GM23338 (cell line): ENCODE measurements at regions not wholly inside any gene's neighbourhood (a gene's known extent, or its start where the extent isn't known, plus 50 kb on each side); places are given as distances from the start of the nearest gene placed in this dataset.

Experiments used
- ATAC-seq: fragments of 200-7000 bp; cut with Tn5 transposase; 3 replicates; pipeline ENCODE4 v1.9.1; 2020
- DNase-seq: peaks from one replicate; pipeline ENCODE4 v3.0.0-alpha.2; 2015; ENCODE audit warnings: low spot score
- H2AFZ ChIP-seq: fragments of 200-600 bp; sonication (generic); 2 replicates; pipeline ENCODE4 v1.8.0; 2016; ENCODE audit warnings: antibody characterized with exemption, mild to moderate bottlenecking, moderate library complexity
- H3F3A ChIP-seq: fragments of 200-600 bp; sonication (generic); replicated peaks from 2 replicates; pipeline ENCODE4 v1.8.0; 2017; ENCODE audit warnings: antibody characterized with exemption, mixed run types, low read depth
- H3K27ac ChIP-seq: fragments of 200-600 bp; sonication (generic); 2 replicates; pipeline ENCODE4 v1.6.1; 2016; ENCODE audit warnings: low read depth
- H3K27me3 ChIP-seq: fragments of 200-600 bp; sonication (generic); 2 replicates; pipeline ENCODE4 v1.8.0; 2016; ENCODE audit warnings: mild to moderate bottlenecking, mixed run types, moderate library complexity; ENCODE audit not compliant: insufficient read depth
- H3K36me3 ChIP-seq: fragments of 200-600 bp; sonication (generic); 2 replicates; pipeline ENCODE4 v1.8.0; 2016; ENCODE audit warnings: mild to moderate bottlenecking; ENCODE audit not compliant: insufficient read depth
- H3K4me1 ChIP-seq: fragments of 200-600 bp; sonication (generic); 2 replicates; pipeline ENCODE4 v1.8.0; 2016; ENCODE audit warnings: mild to moderate bottlenecking, moderate library complexity; ENCODE audit not compliant: insufficient read depth
- H3K4me2 ChIP-seq: fragments of 200-600 bp; sonication (generic); 2 replicates; pipeline ENCODE4 v1.7.1; 2017; ENCODE audit warnings: mixed run types
- H3K4me3 ChIP-seq: fragments of 200-600 bp; sonication (generic); 2 replicates; pipeline ENCODE4 v1.6.1; 2016; ENCODE audit warnings: mixed run types
- H3K79me2 ChIP-seq: fragments of 200-600 bp; sonication (generic); replicated peaks from 2 replicates; pipeline ENCODE4 v1.8.0; 2017; ENCODE audit warnings: mild to moderate bottlenecking; ENCODE audit not compliant: insufficient read depth
- H3K9me2 ChIP-seq: fragments of 200-600 bp; sonication (generic); 2 replicates; pipeline ENCODE4 v1.8.0; 2017; ENCODE audit not compliant: insufficient read depth
- H4K20me1 ChIP-seq: fragments of 200-600 bp; sonication (generic); replicated peaks from 2 replicates; pipeline ENCODE4 v1.8.0; 2017; ENCODE audit warnings: mild to moderate bottlenecking; ENCODE audit not compliant: insufficient read depth
- H3K27ac Mint-ChIP-seq: 2 replicates; pipeline ENCODE4 v1.8.0; 2020; ENCODE audit warnings: inconsistent platforms, mild to moderate bottlenecking, moderate library complexity, mixed read lengths
- H3K27me3 Mint-ChIP-seq: 3 replicates; pipeline ENCODE4 v1.8.0; 2022; ENCODE audit warnings: low read depth, mild to moderate bottlenecking, moderate library complexity, mixed read lengths, inconsistent platforms; ENCODE audit not compliant: insufficient read depth, poor library complexity
- H3K36me3 Mint-ChIP-seq: 3 replicates; pipeline ENCODE4 v1.8.0; 2021; ENCODE audit warnings: low read depth, mild to moderate bottlenecking, inconsistent platforms, moderate library complexity, mixed read lengths
- H3K4me1 Mint-ChIP-seq: 3 replicates; pipeline ENCODE4 v1.8.0; 2020; ENCODE audit warnings: mild to moderate bottlenecking, inconsistent platforms, mixed read lengths
- H3K4me3 Mint-ChIP-seq: 3 replicates; pipeline ENCODE4 v1.8.0; 2021; ENCODE audit warnings: moderate library complexity, mild to moderate bottlenecking, inconsistent platforms, mixed read lengths
- H3K9me3 Mint-ChIP-seq: 3 replicates; pipeline ENCODE4 v1.8.0; 2020; ENCODE audit warnings: moderate library complexity, mild to moderate bottlenecking, inconsistent platforms, mixed read lengths
- NANOG ChIP-seq: IDR thresholded peaks from 2 replicates; pipeline ENCODE4 v1.6.1; 2016; ENCODE audit warnings: antibody characterized with exemption, borderline replicate concordance
- STAT1 ChIP-seq: IDR thresholded peaks from one replicate; pipeline ENCODE4 v1.6.1; 2016; ENCODE audit warnings: antibody characterized with exemption; ENCODE audit not compliant: unreplicated experiment
- TF ChIP-seq, protein P1 (sequence below): fragments of 250-450 bp; sonication (Bioruptor Pico); IDR thresholded peaks from 2 replicates; pipeline ENCODE4 v1.5.0; 2020; ENCODE audit warnings: mild to moderate bottlenecking, moderate library complexity
- TF ChIP-seq, protein P2 (sequence below): IDR thresholded peaks from 2 replicates; pipeline ENCODE4 v1.6.1; 2016; ENCODE audit warnings: antibody characterized with exemption

DNA sequence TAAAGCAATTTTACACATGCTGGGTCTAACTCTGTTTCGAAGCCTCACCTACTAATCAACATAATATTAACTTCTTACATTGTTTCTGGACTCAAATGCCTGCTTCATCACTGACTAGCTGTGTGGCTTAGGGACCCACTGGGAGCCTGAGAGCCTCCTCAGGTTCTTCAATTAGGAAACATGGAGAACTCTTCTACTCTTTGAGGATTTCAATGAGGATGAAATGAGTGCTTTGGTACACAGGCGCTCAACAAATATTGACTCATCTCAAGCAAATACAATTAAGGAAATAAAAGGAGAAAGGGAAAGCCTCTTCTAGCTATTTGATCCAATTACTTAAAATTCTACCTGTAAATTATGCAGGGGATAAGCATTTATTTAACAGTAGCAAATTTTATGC lies 84.4 kb upstream of the JAK1 start:
- Mint-ChIP-seq H3K36me3 (peaks cover 19% of the 10 kb centered on the region; the same call in 2 of the 3 replicates), H3K27ac (no peak overlapping the region), H3K9me3 (no peaks in the 10 kb centered on the region), H3K27me3 (no peaks in the 10 kb centered on the region), H3K4me3 (no peak overlapping the region), H3K4me1 (no peaks in the 10 kb centered on the region)
- no peaks in the 10 kb centered on the region for H3F3A ChIP-seq
- H4K20me1 ChIP-seq = no peaks in the 10 kb centered on the region; the same call in 1 of the 2 replicates
- no peak for DNase-seq
- no peaks in the 10 kb centered on the region for H3K4me1 ChIP-seq
- no peak overlapping the region for H3K27ac ChIP-seq
- H2AFZ ChIP-seq = no peak overlapping the region
- H3K27me3 ChIP-seq = no peaks in the 10 kb centered on the region
- no peaks in the 10 kb centered on the region for H3K36me3 ChIP-seq
- no peak overlapping the region for H3K4me2 ChIP-seq
- H3K9me2 ChIP-seq = no peaks in the 10 kb centered on the region
- H3K79me2 ChIP-seq = no peaks in the 10 kb centered on the region; the same call in 1 of the 2 replicates
- ATAC-seq = no peak
- no peak for TF ChIP-seq STAT1
- H3K4me3 ChIP-seq = no peak overlapping the region

DNA sequence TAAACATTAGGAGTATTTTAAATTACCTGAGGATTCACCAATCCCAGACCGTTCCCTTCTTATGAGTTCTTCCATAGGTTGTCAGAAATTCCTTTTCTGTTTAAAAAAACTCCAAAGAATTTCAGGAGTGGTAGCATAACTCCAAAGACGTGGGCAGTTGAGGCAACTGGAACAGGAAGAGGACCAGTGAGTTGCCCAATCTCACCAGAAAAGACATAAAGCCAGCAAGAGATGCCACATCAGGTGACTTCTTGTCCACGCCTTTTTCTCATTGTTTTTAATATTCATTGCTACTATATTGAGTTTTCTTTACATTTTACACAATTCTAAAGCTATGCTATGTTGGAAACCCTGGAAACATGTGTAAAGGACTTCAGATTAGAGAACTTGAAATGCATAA lies 88.1 kb upstream of the JAK1 start:
- Histone ChIP-seq H3F3A (no peaks in the 10 kb centered on the region), H3K4me3 (no peak overlapping the region), H3K27me3 (no peaks in the 10 kb centered on the region), H3K9me2 (no peaks in the 10 kb centered on the region), H3K36me3 (peaks cover 9% of the 10 kb centered on the region; the same call in 1 of the 2 replicates), H3K27ac (no peak overlapping the region), H3K4me2 (no peak overlapping the region), H3K79me2 (peaks cover 6% of the 10 kb centered on the region), H3K4me1 (no peaks in the 10 kb centered on the region), H4K20me1 (peaks cover 9% of the 10 kb centered on the region), H2AFZ (no peak overlapping the region)
- no peak overlapping the region for H3K4me3 Mint-ChIP-seq
- ATAC-seq (no peak), DNase-seq (no peak)
- no peak for TF ChIP-seq NANOG
- TF ChIP-seq, protein P1, sequence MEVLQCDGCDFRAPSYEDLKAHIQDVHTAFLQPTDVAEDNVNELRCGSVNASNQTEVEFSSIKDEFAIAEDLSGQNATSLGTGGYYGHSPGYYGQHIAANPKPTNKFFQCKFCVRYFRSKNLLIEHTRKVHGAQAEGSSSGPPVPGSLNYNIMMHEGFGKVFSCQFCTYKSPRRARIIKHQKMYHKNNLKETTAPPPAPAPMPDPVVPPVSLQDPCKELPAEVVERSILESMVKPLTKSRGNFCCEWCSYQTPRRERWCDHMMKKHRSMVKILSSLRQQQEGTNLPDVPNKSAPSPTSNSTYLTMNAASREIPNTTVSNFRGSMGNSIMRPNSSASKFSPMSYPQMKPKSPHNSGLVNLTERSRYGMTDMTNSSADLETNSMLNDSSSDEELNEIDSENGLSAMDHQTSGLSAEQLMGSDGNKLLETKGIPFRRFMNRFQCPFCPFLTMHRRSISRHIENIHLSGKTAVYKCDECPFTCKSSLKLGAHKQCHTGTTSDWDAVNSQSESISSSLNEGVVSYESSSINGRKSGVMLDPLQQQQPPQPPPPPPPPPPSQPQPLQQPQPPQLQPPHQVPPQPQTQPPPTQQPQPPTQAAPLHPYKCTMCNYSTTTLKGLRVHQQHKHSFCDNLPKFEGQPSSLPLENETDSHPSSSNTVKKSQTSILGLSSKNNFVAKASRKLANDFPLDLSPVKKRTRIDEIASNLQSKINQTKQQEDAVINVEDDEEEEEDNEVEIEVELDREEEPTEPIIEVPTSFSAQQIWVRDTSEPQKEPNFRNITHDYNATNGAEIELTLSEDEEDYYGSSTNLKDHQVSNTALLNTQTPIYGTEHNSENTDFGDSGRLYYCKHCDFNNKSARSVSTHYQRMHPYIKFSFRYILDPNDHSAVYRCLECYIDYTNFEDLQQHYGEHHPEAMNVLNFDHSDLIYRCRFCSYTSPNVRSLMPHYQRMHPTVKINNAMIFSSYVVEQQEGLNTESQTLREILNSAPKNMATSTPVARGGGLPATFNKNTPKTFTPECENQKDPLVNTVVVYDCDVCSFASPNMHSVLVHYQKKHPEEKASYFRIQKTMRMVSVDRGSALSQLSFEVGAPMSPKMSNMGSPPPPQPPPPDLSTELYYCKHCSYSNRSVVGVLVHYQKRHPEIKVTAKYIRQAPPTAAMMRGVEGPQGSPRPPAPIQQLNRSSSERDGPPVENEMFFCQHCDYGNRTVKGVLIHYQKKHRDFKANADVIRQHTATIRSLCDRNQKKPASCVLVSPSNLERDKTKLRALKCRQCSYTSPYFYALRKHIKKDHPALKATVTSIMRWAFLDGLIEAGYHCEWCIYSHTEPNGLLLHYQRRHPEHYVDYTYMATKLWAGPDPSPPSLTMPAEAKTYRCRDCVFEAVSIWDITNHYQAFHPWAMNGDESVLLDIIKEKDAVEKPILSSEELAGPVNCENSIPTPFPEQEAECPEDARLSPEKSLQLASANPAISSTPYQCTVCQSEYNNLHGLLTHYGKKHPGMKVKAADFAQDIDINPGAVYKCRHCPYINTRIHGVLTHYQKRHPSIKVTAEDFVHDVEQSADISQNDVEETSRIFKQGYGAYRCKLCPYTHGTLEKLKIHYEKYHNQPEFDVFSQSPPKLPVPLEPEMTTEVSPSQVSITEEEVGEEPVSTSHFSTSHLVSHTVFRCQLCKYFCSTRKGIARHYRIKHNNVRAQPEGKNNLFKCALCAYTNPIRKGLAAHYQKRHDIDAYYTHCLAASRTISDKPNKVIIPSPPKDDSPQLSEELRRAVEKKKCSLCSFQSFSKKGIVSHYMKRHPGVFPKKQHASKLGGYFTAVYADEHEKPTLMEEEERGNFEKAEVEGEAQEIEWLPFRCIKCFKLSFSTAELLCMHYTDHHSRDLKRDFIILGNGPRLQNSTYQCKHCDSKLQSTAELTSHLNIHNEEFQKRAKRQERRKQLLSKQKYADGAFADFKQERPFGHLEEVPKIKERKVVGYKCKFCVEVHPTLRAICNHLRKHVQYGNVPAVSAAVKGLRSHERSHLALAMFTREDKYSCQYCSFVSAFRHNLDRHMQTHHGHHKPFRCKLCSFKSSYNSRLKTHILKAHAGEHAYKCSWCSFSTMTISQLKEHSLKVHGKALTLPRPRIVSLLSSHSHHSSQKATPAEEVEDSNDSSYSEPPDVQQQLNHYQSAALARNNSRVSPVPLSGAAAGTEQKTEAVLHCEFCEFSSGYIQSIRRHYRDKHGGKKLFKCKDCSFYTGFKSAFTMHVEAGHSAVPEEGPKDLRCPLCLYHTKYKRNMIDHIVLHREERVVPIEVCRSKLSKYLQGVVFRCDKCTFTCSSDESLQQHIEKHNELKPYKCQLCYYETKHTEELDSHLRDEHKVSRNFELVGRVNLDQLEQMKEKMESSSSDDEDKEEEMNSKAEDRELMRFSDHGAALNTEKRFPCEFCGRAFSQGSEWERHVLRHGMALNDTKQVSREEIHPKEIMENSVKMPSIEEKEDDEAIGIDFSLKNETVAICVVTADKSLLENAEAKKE = no peak
- TF ChIP-seq, protein P2, sequence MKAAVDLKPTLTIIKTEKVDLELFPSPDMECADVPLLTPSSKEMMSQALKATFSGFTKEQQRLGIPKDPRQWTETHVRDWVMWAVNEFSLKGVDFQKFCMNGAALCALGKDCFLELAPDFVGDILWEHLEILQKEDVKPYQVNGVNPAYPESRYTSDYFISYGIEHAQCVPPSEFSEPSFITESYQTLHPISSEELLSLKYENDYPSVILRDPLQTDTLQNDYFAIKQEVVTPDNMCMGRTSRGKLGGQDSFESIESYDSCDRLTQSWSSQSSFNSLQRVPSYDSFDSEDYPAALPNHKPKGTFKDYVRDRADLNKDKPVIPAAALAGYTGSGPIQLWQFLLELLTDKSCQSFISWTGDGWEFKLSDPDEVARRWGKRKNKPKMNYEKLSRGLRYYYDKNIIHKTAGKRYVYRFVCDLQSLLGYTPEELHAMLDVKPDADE = no peak
- no peak overlapping the region for H3K27ac Mint-ChIP-seq
- H3K9me3 Mint-ChIP-seq = no peaks in the 10 kb centered on the region
- peaks cover 2% of the 10 kb centered on the region for H3K27me3 Mint-ChIP-seq
- H3K36me3 Mint-ChIP-seq = peaks cover 44% of the 10 kb centered on the region; the same call in 2 of the 3 replicates
- H3K4me1 Mint-ChIP-seq = no peaks in the 10 kb centered on the region
